ENCODE measurements at regions not wholly inside any gene's neighbourhood (a gene's known extent, or its start where the extent isn't known, plus 50 kb on each side); places are given as distances from the start of the nearest gene placed in this dataset.
"Not testable (repeated sequence)": the region's sequence is repeated elsewhere in the genome, so short reads cannot be mapped to it uniquely, and the experiment has no call there.

- H3K4me3 ChIP-seq (ENCODE audit: low read depth, low read length): no peak overlapping the region
Observed at GRCh38 chr18:56489893-56490292, 148.5 kb downstream of the TXNL1 start.

GRCh38 chr18:56488739-56489138 is 149.7 kb downstream of the TXNL1 start:
- H3K4me3 ChIP-seq (ENCODE audit: low read depth, low read length): no peak overlapping the region

GRCh38 chr18:56487801-56488200 is 150.6 kb downstream of the TXNL1 start:
- no peak overlapping the region for H3K4me3 ChIP-seq (ENCODE audit: low read depth, low read length)

GRCh38 chr18:56483386-56483785 is 155.0 kb downstream of the TXNL1 start:
- H3K4me3 ChIP-seq (ENCODE audit: low read depth, low read length): no peak overlapping the region

- H3K4me3 ChIP-seq (ENCODE audit: low read depth, low read length): not testable (repeated sequence)
Observed at GRCh38 chr18:56482813-56483212, 155.6 kb downstream of the TXNL1 start.

GRCh38 chr18:56481751-56482150 is 156.6 kb downstream of the TXNL1 start:
- H3K4me3 ChIP-seq (ENCODE audit: low read depth, low read length): no peak overlapping the region

- no peak overlapping the region for H3K4me3 ChIP-seq (ENCODE audit: low read depth, low read length)
Observed at GRCh38 chr18:56479841-56480240, 158.6 kb downstream of the TXNL1 start.

GRCh38 chr18:56475250-56475649 is 163.1 kb downstream of the TXNL1 start:
- no peak overlapping the region for H3K4me3 ChIP-seq (ENCODE audit: low read depth, low read length)

GRCh38 chr18:56473400-56474024 is 164.9 kb downstream of the TXNL1 start:
- no peak overlapping the region for H3K4me3 ChIP-seq (ENCODE audit: low read depth, low read length)

- H3K4me3 ChIP-seq (ENCODE audit: low read depth, low read length): no peak overlapping the region
Observed at GRCh38 chr18:56470406-56471351, 167.7 kb downstream of the TXNL1 start.

GRCh38 chr18:56469582-56469981 is 168.8 kb downstream of the TXNL1 start:
- no peak overlapping the region for H3K4me3 ChIP-seq (ENCODE audit: low read depth, low read length)

GRCh38 chr18:56468396-56468795 is 170.0 kb downstream of the TXNL1 start:
- no peak overlapping the region for H3K4me3 ChIP-seq (ENCODE audit: low read depth, low read length)

GRCh38 chr18:56462276-56462675 is 176.1 kb downstream of the TXNL1 start:
- H3K4me3 ChIP-seq (ENCODE audit: low read depth, low read length): no peak overlapping the region

GRCh38 chr18:56461151-56461550 is 177.2 kb downstream of the TXNL1 start:
- no peak overlapping the region for H3K4me3 ChIP-seq (ENCODE audit: low read depth, low read length)

- no peak overlapping the region for H3K4me3 ChIP-seq (ENCODE audit: low read depth, low read length)
Observed at GRCh38 chr18:56460581-56460980, 177.8 kb downstream of the TXNL1 start.

GRCh38 chr18:56458770-56459712 is 179.4 kb downstream of the TXNL1 start:
- no peak overlapping the region for H3K4me3 ChIP-seq (ENCODE audit: low read depth, low read length)

- H3K4me3 ChIP-seq (ENCODE audit: low read depth, low read length): no peak overlapping the region
Observed at GRCh38 chr18:56455874-56456273, 182.5 kb downstream of the TXNL1 start.

GRCh38 chr18:56455141-56455540 is 183.3 kb downstream of the TXNL1 start:
- no peak overlapping the region for H3K4me3 ChIP-seq (ENCODE audit: low read depth, low read length)

- no peak overlapping the region for H3K4me3 ChIP-seq (ENCODE audit: low read depth, low read length)
Observed at GRCh38 chr18:56453631-56454030, 184.8 kb downstream of the TXNL1 start.

- no peak overlapping the region for H3K4me3 ChIP-seq (ENCODE audit: low read depth, low read length)
Observed at GRCh38 chr18:56451188-56451587, 187.2 kb downstream of the TXNL1 start.

- H3K4me3 ChIP-seq (ENCODE audit: low read depth, low read length): no peak overlapping the region
Observed at GRCh38 chr18:56448751-56449150, 189.6 kb downstream of the TXNL1 start.
